Adrenal gland (tissue), 9 donors: ENCODE measurements at regions not wholly inside any gene's neighbourhood (a gene's known extent, or its start where the extent isn't known, plus 50 kb on each side); places are given as distances from the start of the nearest gene placed in this dataset.
"Not testable (repeated sequence)": the region's sequence is repeated elsewhere in the genome, so short reads cannot be mapped to it uniquely, and the experiment has no call there.

Source experiments
- DNase-seq, 7 donors: peaks; one replicate each; pipeline ENCODE4 v3.0.0-alpha.2; 2019 to 2020
- H3K27ac ChIP-seq, 5 donors: fragments of 200-600 bp; sonication (generic) in 4 of 5; 1 replicate in 3 of 5; 2 replicates in 2 of 5; pipeline versions ENCODE4 v1.5.1 to v1.8.0; 2016 to 2020; ENCODE audit warnings: mild to moderate bottlenecking in 1 of 5
- H3K27me3 ChIP-seq: fragments of 200-600 bp; 2 replicates; pipeline ENCODE4 v1.8.0; 2021
- H3K36me3 ChIP-seq, 2 donors: fragments of 200-600 bp; replicated peaks in 1 of 2; 1 replicate in 1 of 2; 2 replicates in 1 of 2; pipeline versions ENCODE4 v1.5.1 to v1.8.0; 2018 to 2022
- H3K4me1 ChIP-seq, 2 donors: fragments of 200-600 bp; replicated peaks in 1 of 2; 1 replicate in 1 of 2; 2 replicates in 1 of 2; pipeline versions ENCODE4 v1.5.1 to v1.8.0; 2018 to 2021
- H3K4me3 ChIP-seq, 4 donors: fragments of 200-600 bp; sonication (generic) in 3 of 4; one replicate each; pipeline ENCODE4 v1.5.1; 2016 to 2018
- H3K9me3 ChIP-seq, 3 donors: fragments of 200-600 bp; sonication (generic) in 1 of 3; replicated peaks in 1 of 3; 1 replicate in 2 of 3; 2 replicates in 1 of 3; pipeline versions ENCODE4 v1.5.1 to v1.8.0; 2016 to 2021
- WGBS, 4 donors: extraction: QIAGEN DNeasy Blood & Tissue Kit in 2 of 4; methylation state at CpG; one replicate each; pipeline versions ENCODE4 v1.1.5 to v1.1.7; 2013 to 2017; 5-methylcytosine and 5-hydroxymethylcytosine counted together
- intact Hi-C, 2 donors: fragments of 100-400 bp; cut with DNase I; formaldehyde crosslinking; loops; one replicate each; pipeline versions ENCODE4 v1.14.1 to v1.15.0; 2022 to 2023
- donor health status: healthy with polysubstance abuse.
- donor health status: Bipolar disorder and iron deficiency.
- donor health status: DM: yes; HTN: yes; CAD: no.
- donor health status: DM: no; HTN: no; CAD: no.
- donor health status: DM: no; HTN: no; CAD: no.

- not testable (repeated sequence) for DNase-seq, H3K4me1 ChIP-seq
- WGBS, 4 donors = 79 to 100% (median 98%) methylated on average over 1 to 23 of the region's 31 CpGs
Observed at GRCh38 chr4:131734321-131734720, 1414.8 kb upstream of the PCDH10 start.

GRCh38 chr4:131734851-131735385, 1414.2 kb upstream of the PCDH10 start:
- H3K4me1 ChIP-seq, H3K9me3 ChIP-seq, H3K27ac ChIP-seq, intact Hi-C loops, H3K4me3 ChIP-seq, H3K36me3 ChIP-seq, H3K27me3 ChIP-seq: not testable (repeated sequence)
- peak in 2 of 7 donors; percentile 45 to 80 for DNase-seq
- WGBS, 4 donors = 91 to 98% (median 93%) methylated on average over 17 to 46 of the region's 51 CpGs

More at GRCh38 chr4:131734321-131734720, 1414.8 kb upstream of the PCDH10 start:
- H3K36me3 ChIP-seq, H3K9me3 ChIP-seq, intact Hi-C loops, H3K27me3 ChIP-seq, H3K27ac ChIP-seq, H3K4me3 ChIP-seq: not testable (repeated sequence)

GRCh38 chr4:131738991-131739390, 1410.1 kb upstream of the PCDH10 start:
- intact Hi-C loops, H3K9me3 ChIP-seq, H3K4me3 ChIP-seq, H3K27ac ChIP-seq, H3K36me3 ChIP-seq, H3K27me3 ChIP-seq, H3K4me1 ChIP-seq, DNase-seq: not testable (repeated sequence)
- 92 to 97% (median 95%) methylated on average over 12 to 18 of the region's 26 CpGs; no CpG with 5 or more reads in 1 of the 4 donors for WGBS, 4 donors

GRCh38 chr4:131741836-131742235, 1407.3 kb upstream of the PCDH10 start:
- intact Hi-C loops, H3K27me3 ChIP-seq, H3K36me3 ChIP-seq, H3K4me1 ChIP-seq, H3K27ac ChIP-seq, H3K4me3 ChIP-seq, DNase-seq, H3K9me3 ChIP-seq: not testable (repeated sequence)
- WGBS, 4 donors = 97% methylated on average over 9 of the region's 27 CpGs; no CpG with 5 or more reads in 3 of the 4 donors

GRCh38 chr4:131742536-131743205, 1406.4 kb upstream of the PCDH10 start:
- H3K27ac ChIP-seq, H3K4me1 ChIP-seq, intact Hi-C loops, H3K27me3 ChIP-seq, H3K9me3 ChIP-seq, H3K4me3 ChIP-seq, H3K36me3 ChIP-seq: not testable (repeated sequence)
- peak in 1 of 7 donors; percentile 27 for DNase-seq
- 89 to 98% (median 96%) methylated on average over 14 to 41 of the region's 45 CpGs for WGBS, 4 donors

GRCh38 chr4:131743348-131743747, 1405.7 kb upstream of the PCDH10 start:
- H3K4me3 ChIP-seq, H3K27me3 ChIP-seq, intact Hi-C loops, H3K9me3 ChIP-seq, H3K4me1 ChIP-seq, H3K27ac ChIP-seq, H3K36me3 ChIP-seq: not testable (repeated sequence)
- 80 to 92% (median 89%) methylated on average over 1 to 13 of the region's 20 CpGs; no CpG with 5 or more reads in 1 of the 4 donors for WGBS, 4 donors
- peak in 2 of 7 donors; percentile 35 to 73 for DNase-seq

GRCh38 chr4:131747203-131747602, 1401.9 kb upstream of the PCDH10 start:
- H3K4me3 ChIP-seq, H3K9me3 ChIP-seq, H3K4me1 ChIP-seq, H3K36me3 ChIP-seq, H3K27me3 ChIP-seq, intact Hi-C loops, H3K27ac ChIP-seq, DNase-seq: not testable (repeated sequence)
- WGBS, 4 donors = 80 to 97% (median 88%) methylated on average over 1 to 16 of the region's 34 CpGs

GRCh38 chr4:131749224-131749623, 1399.9 kb upstream of the PCDH10 start:
- intact Hi-C loops, DNase-seq, H3K36me3 ChIP-seq, H3K4me3 ChIP-seq, H3K4me1 ChIP-seq, H3K9me3 ChIP-seq, H3K27ac ChIP-seq, H3K27me3 ChIP-seq: not testable (repeated sequence)
- WGBS, 4 donors = 90 to 97% methylated on average over 8 to 11 of the region's 31 CpGs; no CpG with 5 or more reads in 2 of the 4 donors

- DNase-seq = peak in 2 of 7 donors; percentile 37 to 71
Observed at GRCh38 chr4:131750006-131750405, 1399.1 kb upstream of the PCDH10 start.

GRCh38 chr4:131750469-131750868, 1398.6 kb upstream of the PCDH10 start:
- peak in 3 of 7 donors; percentile 17 to 78 (median 59) for DNase-seq
- H3K27ac ChIP-seq, H3K27me3 ChIP-seq, H3K4me3 ChIP-seq, intact Hi-C loops, H3K36me3 ChIP-seq, H3K4me1 ChIP-seq, H3K9me3 ChIP-seq: not testable (repeated sequence)
- 92 to 96% (median 94%) methylated on average over 11 to 29 of the region's 31 CpGs; no CpG with 5 or more reads in 1 of the 4 donors for WGBS, 4 donors

More at GRCh38 chr4:131750006-131750405, 1399.1 kb upstream of the PCDH10 start:
- H3K9me3 ChIP-seq, H3K27me3 ChIP-seq, H3K4me3 ChIP-seq, H3K4me1 ChIP-seq, intact Hi-C loops, H3K27ac ChIP-seq, H3K36me3 ChIP-seq: not testable (repeated sequence)
- WGBS, 4 donors = 88 to 99% (median 91%) methylated on average over 10 to 20 of the region's 25 CpGs; no CpG with 5 or more reads in 1 of the 4 donors

GRCh38 chr4:131762234-131762633, 1386.9 kb upstream of the PCDH10 start:
- H3K4me3 ChIP-seq, H3K4me1 ChIP-seq, H3K27ac ChIP-seq, H3K36me3 ChIP-seq, DNase-seq, H3K9me3 ChIP-seq, H3K27me3 ChIP-seq, intact Hi-C loops: not testable (repeated sequence)
- whole genome bisulfite sequencing, 4 donors = 85% methylated on average over 34 of the region's 35 CpGs; no CpG with 5 or more reads in 3 of the 4 donors
